Prostate gland (tissue), 2 donors: ENCODE measurements at regions not wholly inside any gene's neighbourhood (a gene's known extent, or its start where the extent isn't known, plus 50 kb on each side); places are given as distances from the start of the nearest gene placed in this dataset.

ENCODE experiments used
- DNase-seq: peaks from one replicate; pipeline ENCODE4 v3.0.0-alpha.2; 2019; ENCODE audit warnings: low spot score
- H3K27ac ChIP-seq, 2 donors: fragments of 200-600 bp; sonication (generic); 2 replicates each; pipeline ENCODE4 v1.5.1; 2017 to 2019
- H3K27me3 ChIP-seq: fragments of 200-600 bp; sonication (generic); replicated peaks from 2 replicates; pipeline ENCODE4 v1.5.1; 2019; ENCODE audit not compliant: insufficient read depth
- H3K36me3 ChIP-seq, 2 donors: fragments of 200-600 bp; sonication (generic); 1 replicate in 1 of 2; 2 replicates in 1 of 2; pipeline versions ENCODE4 v1.5.1 to v1.8.1; 2017 to 2019
- H3K4me1 ChIP-seq: fragments of 200-600 bp; sonication (generic); replicated peaks from 2 replicates; pipeline ENCODE4 v1.5.1; 2019
- H3K4me3 ChIP-seq, 2 donors: fragments of 200-600 bp; sonication (generic); 2 replicates each; pipeline ENCODE4 v1.5.1; 2017 to 2019
- H3K9me3 ChIP-seq: fragments of 200-600 bp; sonication (generic); 2 replicates; pipeline ENCODE4 v1.5.1; 2017
- POLR2A ChIP-seq: fragments of 450-650 bp; IDR thresholded peaks from one replicate; pipeline ENCODE4 v1.6.1; 2016; ENCODE audit warnings: antibody characterized with exemption, mild to moderate bottlenecking
- POLR2AphosphoS5 ChIP-seq: sonication (generic); formaldehyde crosslinking; IDR thresholded peaks from one replicate; pipeline ENCODE4 v1.6.1; 2017; ENCODE audit warnings: antibody characterized with exemption
- WGBS: methylation state at CpG from one replicate; pipeline ENCODE4 v1.1.5; 2018; 5-methylcytosine and 5-hydroxymethylcytosine counted together
- intact Hi-C: fragments of 100-400 bp; cut with DNase I; formaldehyde crosslinking; loops from one replicate; pipeline ENCODE4 v1.14.2; 2022
- TF ChIP-seq, protein P1 (sequence below), 4 experiments: fragments of 200-600 bp in 2 of 4; fragments of 450-650 bp in 2 of 4; sonication (generic) in 2 of 4; IDR thresholded peaks; 1 replicate in 3 of 4; 2 replicates in 1 of 4; pipeline ENCODE4 v1.5.1; 2016 to 2019; ENCODE audit warnings: antibody characterized with exemption in 4 of 4, mild to moderate bottlenecking in 2 of 4, moderate library complexity in 2 of 4

DNA sequence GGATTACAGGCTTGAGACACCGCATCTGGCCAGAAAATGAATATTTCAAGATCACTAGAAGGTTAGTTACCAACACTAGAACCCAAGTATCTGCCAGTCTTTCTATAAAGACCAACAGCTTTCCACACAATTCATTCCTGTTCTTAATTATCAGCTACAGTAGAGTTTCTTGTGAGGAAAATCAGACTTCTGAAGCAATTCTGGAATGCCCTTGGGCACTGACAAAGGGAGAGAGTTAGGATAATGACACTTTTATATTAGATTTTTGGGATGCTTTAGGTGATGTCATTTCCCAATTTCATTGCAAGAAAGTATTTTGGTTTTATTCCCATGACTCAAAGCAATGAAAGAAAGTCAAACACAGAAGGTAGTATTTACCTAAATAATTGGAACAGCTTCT, 497.0 kb upstream of the TUSC1 start:
- Histone ChIP-seq H3K9me3 (no peaks in the 10 kb centered on the region), H3K4me1 (no peaks in the 10 kb centered on the region), H3K27ac (no peak overlapping the region), H3K36me3 (no peaks in the 10 kb centered on the region), H3K27me3 (no peaks in the 10 kb centered on the region), H3K4me3 (no peak overlapping the region)
- TF ChIP-seq POLR2A (no peak), POLR2AphosphoS5 (no peak)
- TF ChIP-seq, protein P1, sequence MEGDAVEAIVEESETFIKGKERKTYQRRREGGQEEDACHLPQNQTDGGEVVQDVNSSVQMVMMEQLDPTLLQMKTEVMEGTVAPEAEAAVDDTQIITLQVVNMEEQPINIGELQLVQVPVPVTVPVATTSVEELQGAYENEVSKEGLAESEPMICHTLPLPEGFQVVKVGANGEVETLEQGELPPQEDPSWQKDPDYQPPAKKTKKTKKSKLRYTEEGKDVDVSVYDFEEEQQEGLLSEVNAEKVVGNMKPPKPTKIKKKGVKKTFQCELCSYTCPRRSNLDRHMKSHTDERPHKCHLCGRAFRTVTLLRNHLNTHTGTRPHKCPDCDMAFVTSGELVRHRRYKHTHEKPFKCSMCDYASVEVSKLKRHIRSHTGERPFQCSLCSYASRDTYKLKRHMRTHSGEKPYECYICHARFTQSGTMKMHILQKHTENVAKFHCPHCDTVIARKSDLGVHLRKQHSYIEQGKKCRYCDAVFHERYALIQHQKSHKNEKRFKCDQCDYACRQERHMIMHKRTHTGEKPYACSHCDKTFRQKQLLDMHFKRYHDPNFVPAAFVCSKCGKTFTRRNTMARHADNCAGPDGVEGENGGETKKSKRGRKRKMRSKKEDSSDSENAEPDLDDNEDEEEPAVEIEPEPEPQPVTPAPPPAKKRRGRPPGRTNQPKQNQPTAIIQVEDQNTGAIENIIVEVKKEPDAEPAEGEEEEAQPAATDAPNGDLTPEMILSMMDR (IDR thresholded peaks at IDR 0.05), result no peak
- intact Hi-C loops, result no loop called here
- WGBS, result 83% methylated on average over 1 of the region's 1 CpG
- no peak for DNase-seq

DNA sequence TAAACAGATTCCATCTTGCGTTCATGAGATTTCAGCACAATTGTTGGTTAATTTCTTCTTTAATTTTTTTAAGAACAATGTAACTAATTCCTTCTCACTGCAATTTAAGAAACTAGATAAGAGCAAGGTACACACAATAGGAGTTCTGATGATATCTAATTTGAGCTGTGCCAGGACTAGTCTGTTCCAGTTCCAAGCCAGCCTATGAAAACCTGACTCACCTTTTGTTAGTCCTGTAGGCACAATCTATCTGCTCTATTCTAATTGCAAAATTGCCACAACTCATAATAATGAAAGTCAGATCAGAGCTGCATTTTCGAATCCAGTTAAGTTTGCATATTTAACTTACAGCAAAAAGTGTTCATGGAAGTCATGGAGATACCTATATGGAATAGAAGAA, 494.1 kb upstream of the TUSC1 start:
- intact Hi-C loops, result no loop called here
- H3K9me3 ChIP-seq, result no peaks in the 10 kb centered on the region
- no peak for DNase-seq
- no peak overlapping the region for H3K4me3 ChIP-seq
- TF ChIP-seq POLR2A, result no peak
- H3K27ac ChIP-seq, result no peak overlapping the region
- no peaks in the 10 kb centered on the region for H3K36me3 ChIP-seq
- 57% methylated on average over 2 of the region's 2 CpGs for WGBS
- H3K4me1 ChIP-seq, result no peaks in the 10 kb centered on the region
- H3K27me3 ChIP-seq, result no peaks in the 10 kb centered on the region

DNA sequence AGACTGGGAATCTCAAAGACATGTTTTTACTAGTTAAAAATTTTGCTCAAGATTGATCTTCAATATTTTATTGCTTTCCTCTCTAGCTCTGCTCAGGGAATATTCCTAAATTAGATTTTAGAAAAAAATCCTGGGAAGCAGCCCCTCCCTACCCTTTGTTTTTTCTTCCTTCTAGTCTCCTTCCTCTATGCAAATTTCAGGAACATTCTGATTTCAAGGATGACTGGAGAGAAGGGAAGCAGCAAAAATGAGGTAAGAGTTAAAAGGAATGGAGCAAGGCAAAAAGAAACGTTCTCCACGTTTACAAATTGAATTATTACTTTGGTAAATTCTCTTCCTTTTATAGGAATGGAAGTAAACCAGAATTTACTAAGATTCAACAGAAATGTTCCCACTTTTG, 493.4 kb upstream of the TUSC1 start:
- H3K27me3 ChIP-seq, result no peaks in the 10 kb centered on the region
- H3K4me3 ChIP-seq, result no peak overlapping the region
- DNase-seq, result no peak
- H3K9me3 ChIP-seq, result no peaks in the 10 kb centered on the region
- intact Hi-C loops, result no loop called here
- TF ChIP-seq, protein P1 (IDR thresholded peaks at IDR 0.05), result no peak
- TF ChIP-seq POLR2AphosphoS5 (no peak), POLR2A (no peak)
- no peaks in the 10 kb centered on the region for H3K4me1 ChIP-seq
- H3K27ac ChIP-seq, result no peak overlapping the region
- 23% methylated on average over 2 of the region's 2 CpGs for WGBS
- H3K36me3 ChIP-seq, result no peaks in the 10 kb centered on the region

DNA sequence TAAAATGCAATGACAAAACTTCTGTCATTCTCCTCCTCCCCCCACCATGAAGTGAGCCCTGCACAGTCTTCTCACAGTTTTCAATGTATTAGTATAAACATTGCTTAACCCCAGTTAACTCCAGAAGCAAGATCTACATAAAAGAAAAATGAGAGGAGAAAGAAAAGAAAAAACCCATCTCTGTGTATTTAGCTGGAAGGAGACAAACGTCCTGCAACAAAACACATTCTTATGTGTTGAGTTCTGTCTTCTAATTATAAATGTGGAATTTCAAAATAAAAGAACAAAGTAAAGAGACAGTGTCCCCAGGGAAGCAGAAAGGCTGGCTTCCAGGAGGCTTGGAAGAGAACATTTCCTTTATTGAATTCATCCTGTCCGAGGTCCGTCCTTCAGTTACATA, 491.9 kb upstream of the TUSC1 start:
- Histone ChIP-seq H3K36me3 (no peaks in the 10 kb centered on the region), H3K4me3 (no peak overlapping the region), H3K27ac (no peak overlapping the region), H3K4me1 (no peaks in the 10 kb centered on the region), H3K27me3 (no peaks in the 10 kb centered on the region), H3K9me3 (no peaks in the 10 kb centered on the region)
- intact Hi-C loops, result no loop called here
- 23% methylated on average over 3 of the region's 3 CpGs for whole genome bisulfite sequencing
- no peak for DNase-seq
- no peak for TF ChIP-seq POLR2A
- TF ChIP-seq, protein P1 (IDR thresholded peaks at IDR 0.05), result no peak
- TF ChIP-seq POLR2AphosphoS5, result no peak

DNA sequence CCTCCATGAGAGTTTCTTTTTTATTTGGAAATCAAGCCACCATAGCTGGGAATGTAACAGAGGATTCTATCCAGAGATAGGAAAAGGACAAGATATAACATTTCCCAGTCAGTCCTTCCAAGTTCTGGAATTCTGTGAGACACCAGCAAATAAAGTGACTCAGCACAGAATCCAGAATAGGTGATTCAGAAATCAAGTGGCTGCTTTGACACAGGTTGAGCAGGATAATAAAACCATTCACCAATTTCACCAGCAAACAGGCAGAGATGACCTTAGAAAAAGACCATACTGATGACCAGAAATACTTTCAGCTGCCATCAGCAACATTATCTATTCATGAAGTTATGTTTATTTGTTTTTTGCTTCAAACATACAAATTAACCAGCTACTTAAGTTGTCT, 491.5 kb upstream of the TUSC1 start:
- Histone ChIP-seq H3K4me3 (no peak overlapping the region), H3K9me3 (no peaks in the 10 kb centered on the region), H3K36me3 (no peaks in the 10 kb centered on the region), H3K27me3 (no peaks in the 10 kb centered on the region), H3K4me1 (no peaks in the 10 kb centered on the region), H3K27ac (no peak overlapping the region)
- DNase-seq, result no peak
- no peak for TF ChIP-seq POLR2A
- no peak for TF ChIP-seq POLR2AphosphoS5
- TF ChIP-seq, protein P1 (IDR thresholded peaks at IDR 0.05), result no peak
- intact Hi-C loops, result no loop called here

DNA sequence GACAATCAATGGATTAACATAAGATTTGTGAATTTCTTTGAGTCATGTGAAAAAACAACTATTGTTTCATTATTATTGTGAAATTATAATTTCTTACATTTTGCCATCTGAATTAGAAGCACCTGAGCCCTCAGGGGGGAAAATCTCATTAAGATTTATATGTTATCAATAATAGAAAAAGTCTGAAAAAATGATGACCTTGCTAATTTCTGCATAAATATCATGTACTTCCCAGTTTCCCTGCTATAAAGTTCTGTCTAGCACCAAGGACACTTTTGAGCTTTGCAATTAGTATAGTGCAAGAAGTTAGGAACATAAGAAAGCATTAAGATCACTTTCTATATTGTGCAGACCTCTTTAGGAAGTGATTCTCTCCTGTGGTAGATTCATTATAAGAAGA, 488.3 kb upstream of the TUSC1 start:
- Histone ChIP-seq H3K27ac (no peak overlapping the region), H3K27me3 (no peaks in the 10 kb centered on the region), H3K4me3 (no peak overlapping the region), H3K4me1 (no peaks in the 10 kb centered on the region), H3K9me3 (no peaks in the 10 kb centered on the region), H3K36me3 (no peaks in the 10 kb centered on the region)
- intact Hi-C loops, result no loop called here
- no peak for DNase-seq
- no peak for TF ChIP-seq POLR2A
- TF ChIP-seq POLR2AphosphoS5, result no peak
